ENCODE measurements at regions not wholly inside any gene's neighbourhood (a gene's known extent, or its start where the extent isn't known, plus 50 kb on each side); places are given as distances from the start of the nearest gene placed in this dataset.

DNA sequence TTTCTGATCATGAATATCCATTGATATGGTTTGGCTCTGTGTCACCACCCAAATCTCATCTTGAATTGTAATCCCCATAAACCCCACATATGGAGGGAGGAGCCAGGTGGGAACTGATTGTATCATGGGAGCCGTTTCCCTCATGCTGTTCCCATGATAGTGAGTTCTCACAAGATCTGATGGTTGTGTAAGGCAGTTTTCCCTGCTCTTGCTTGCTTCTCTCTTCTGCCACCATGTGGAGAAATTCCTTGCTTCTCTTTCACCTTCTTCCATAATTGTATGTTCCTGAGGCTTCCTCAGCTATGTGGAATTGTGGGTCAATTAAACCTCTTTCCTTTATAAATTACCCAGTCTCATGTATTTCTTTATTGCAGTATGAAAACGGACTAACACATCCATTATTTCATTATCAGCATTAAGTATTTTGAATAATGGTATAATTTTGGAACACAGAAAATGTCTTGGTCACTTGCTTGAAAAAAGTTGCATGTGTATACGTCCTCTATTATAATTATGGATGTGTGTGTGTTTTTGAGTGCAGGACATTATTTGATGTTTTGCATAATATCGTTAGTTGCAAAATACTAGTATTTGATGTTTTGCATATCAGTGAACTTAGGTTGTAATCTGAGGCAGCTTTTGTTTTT, 334.6 kb downstream of the PCDH10 start:
- Mint-ChIP-seq H3K27ac (no peak overlapping the region), H3K36me3 (no peaks in the 10 kb centered on the region), H3K27me3 (ENCODE audit: low read depth) (no peaks in the 10 kb centered on the region), H3K9me3 (peaks cover 11% of the 10 kb centered on the region), H3K4me3 (no peak overlapping the region), H3K4me1 (no peaks in the 10 kb centered on the region)
- DNase-seq (ENCODE audit: low spot score in 2 of 2, unreplicated experiment in 2 of 2): no peak
- TF ChIP-seq, protein P1, sequence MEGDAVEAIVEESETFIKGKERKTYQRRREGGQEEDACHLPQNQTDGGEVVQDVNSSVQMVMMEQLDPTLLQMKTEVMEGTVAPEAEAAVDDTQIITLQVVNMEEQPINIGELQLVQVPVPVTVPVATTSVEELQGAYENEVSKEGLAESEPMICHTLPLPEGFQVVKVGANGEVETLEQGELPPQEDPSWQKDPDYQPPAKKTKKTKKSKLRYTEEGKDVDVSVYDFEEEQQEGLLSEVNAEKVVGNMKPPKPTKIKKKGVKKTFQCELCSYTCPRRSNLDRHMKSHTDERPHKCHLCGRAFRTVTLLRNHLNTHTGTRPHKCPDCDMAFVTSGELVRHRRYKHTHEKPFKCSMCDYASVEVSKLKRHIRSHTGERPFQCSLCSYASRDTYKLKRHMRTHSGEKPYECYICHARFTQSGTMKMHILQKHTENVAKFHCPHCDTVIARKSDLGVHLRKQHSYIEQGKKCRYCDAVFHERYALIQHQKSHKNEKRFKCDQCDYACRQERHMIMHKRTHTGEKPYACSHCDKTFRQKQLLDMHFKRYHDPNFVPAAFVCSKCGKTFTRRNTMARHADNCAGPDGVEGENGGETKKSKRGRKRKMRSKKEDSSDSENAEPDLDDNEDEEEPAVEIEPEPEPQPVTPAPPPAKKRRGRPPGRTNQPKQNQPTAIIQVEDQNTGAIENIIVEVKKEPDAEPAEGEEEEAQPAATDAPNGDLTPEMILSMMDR (IDR thresholded peaks at IDR 0.05; ENCODE audit: unreplicated experiment): no peak

DNA sequence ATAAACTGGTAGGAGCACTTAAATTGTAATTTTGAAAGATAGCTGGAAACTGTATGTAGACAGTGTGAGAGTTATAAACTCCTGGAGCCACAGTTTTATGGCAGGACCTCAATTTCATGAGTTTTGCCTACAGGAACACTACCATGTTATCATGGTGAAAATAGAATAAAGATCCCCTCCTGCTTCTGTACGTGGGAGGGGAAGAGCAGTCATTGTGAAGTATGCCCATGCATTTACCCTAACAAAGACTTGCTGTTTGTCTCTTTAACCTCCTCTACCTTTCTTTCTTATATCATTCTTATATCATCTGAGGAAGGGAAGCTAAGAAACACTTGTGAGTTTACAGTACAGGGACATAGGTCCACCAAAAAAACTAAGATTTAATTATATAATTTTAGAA, 327.0 kb downstream of the PCDH10 start:
- H3K9me3 Mint-ChIP-seq: peaks cover 6% of the 10 kb centered on the region
- no peak overlapping the region for H3K4me3 Mint-ChIP-seq

DNA sequence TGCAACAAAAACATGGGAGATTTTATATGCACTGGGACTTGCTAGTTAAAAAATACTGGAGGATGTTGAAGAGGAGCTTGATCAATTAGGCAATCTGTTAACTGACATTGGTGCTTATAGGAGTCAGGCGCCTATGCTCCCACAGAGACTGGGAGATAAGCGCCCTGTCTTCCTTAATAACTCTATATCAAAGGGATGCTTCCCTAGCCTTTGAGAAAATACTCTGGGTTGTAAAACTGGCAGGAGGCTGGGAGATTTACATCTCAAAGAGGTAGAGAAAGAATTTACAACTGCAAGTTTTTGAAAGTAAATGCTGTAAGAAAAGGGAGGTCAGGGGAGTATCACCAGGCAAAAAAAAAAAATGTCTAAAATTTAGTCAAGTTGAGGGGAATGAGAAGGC, 325.4 kb downstream of the PCDH10 start:
- TF ChIP-seq, protein P1 (IDR thresholded peaks at IDR 0.05; ENCODE audit: unreplicated experiment): no peak
- Mint-ChIP-seq H3K27me3 (ENCODE audit: low read depth) (no peaks in the 10 kb centered on the region), H3K9me3 (no peaks in the 10 kb centered on the region), H3K36me3 (no peaks in the 10 kb centered on the region), H3K4me3 (no peak overlapping the region), H3K4me1 (peaks cover 6% of the 10 kb centered on the region), H3K27ac (peak overlapping the region; percentile 25)
- DNase-seq (ENCODE audit: low spot score in 2 of 2, unreplicated experiment in 2 of 2): no peak

More for the DNA sequence above, 327.0 kb downstream of the PCDH10 start:
- DNase-seq (ENCODE audit: low spot score in 2 of 2, unreplicated experiment in 2 of 2): no peak
- H3K36me3 Mint-ChIP-seq: no peaks in the 10 kb centered on the region
- peaks cover 6% of the 10 kb centered on the region for H3K4me1 Mint-ChIP-seq
- no peak overlapping the region for H3K27ac Mint-ChIP-seq
- no peaks in the 10 kb centered on the region for H3K27me3 Mint-ChIP-seq (ENCODE audit: low read depth)
- TF ChIP-seq, protein P1 (IDR thresholded peaks at IDR 0.05; ENCODE audit: unreplicated experiment): no peak

DNA sequence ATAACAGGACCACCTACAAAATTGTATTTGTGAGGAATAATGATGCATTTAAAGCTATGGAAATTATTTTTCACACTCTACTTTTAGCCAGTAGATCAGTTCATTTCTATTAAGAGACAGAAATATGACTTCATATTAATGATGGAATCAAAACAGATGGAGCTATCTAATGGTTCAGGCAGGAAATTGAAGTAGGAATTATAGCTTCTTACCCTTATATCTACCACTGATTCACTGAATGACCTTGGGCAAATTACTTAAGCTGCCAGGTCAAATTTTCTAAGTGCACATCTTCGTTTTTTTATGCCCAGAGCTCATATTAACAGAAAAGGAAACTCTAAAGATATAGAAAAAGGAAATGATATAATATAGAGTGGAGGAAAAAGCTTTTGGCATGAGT, 323.1 kb downstream of the PCDH10 start:
- H3K36me3 Mint-ChIP-seq: no peaks in the 10 kb centered on the region
- TF ChIP-seq, protein P1 (IDR thresholded peaks at IDR 0.05; ENCODE audit: unreplicated experiment): no peak
- no peak overlapping the region for H3K4me3 Mint-ChIP-seq
- peaks cover 6% of the 10 kb centered on the region for H3K4me1 Mint-ChIP-seq
- no peaks in the 10 kb centered on the region for H3K9me3 Mint-ChIP-seq
- H3K27ac Mint-ChIP-seq: no peak overlapping the region
- H3K27me3 Mint-ChIP-seq (ENCODE audit: low read depth): no peaks in the 10 kb centered on the region
- no peak for DNase-seq (ENCODE audit: low spot score in 2 of 2, unreplicated experiment in 2 of 2)

DNA sequence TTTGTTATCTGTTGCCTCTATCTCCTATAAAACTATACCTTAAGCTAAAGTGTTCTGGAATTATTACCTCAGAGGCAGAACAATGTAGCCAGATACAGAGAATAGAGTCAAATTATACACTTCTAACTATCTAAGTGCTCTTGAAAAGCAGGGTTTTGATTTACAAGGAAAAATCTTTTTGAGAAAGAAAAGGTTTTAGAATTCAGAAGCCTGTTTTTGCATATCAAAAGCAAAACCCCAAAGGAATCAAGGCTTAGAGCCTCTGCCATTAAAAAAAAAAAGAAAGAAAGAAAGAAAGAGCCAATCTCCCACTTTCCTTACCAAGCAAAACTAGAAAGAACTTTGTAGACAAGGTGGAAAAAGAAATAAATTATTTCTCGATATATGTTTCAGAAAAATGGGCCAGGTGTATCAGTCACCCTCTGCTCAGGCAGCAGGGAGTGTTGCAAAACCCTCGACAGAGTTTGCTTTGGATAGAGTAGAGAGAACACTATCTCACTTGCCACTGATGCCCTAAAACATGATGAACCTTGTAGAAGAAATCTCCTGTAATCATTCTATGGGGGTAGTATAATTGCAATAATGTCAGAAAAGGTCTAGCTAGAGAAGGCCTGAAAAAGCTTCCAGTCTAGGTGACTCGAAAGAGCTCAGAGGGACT, 318.3 kb downstream of the PCDH10 start:
- Mint-ChIP-seq H3K9me3 (peaks cover 3% of the 10 kb centered on the region), H3K4me1 (peaks cover 8% of the 10 kb centered on the region), H3K27ac (no peak overlapping the region), H3K4me3 (no peak overlapping the region), H3K36me3 (no peaks in the 10 kb centered on the region), H3K27me3 (ENCODE audit: low read depth) (no peaks in the 10 kb centered on the region)
- DNase-seq (ENCODE audit: low spot score in 2 of 2, unreplicated experiment in 2 of 2): no peak
- TF ChIP-seq, protein P1 (IDR thresholded peaks at IDR 0.05; ENCODE audit: unreplicated experiment): no peak

Measured in mesothelial cell of epicardium (in vitro differentiated cells).